ENCODE measurements at regions not wholly inside any gene's neighbourhood (a gene's known extent, or its start where the extent isn't known, plus 50 kb on each side); places are given as distances from the start of the nearest gene placed in this dataset.

- Histone ChIP-seq H3K79me2 (ENCODE audit: insufficient read depth, low read length) (no peaks in the 10 kb centered on the region), H2AFZ (ENCODE audit: low read length) (no peak overlapping the region), H3K36me3 (replicated peaks in 1 of 2; ENCODE audit: control insufficient read depth in 1 of 2, insufficient read depth in 2 of 2, low read length in 2 of 2) (no peaks in the 10 kb centered on the region), H3K4me3 (replicated peaks in 1 of 3; ENCODE audit: insufficient read depth in 1 of 3, low read depth in 2 of 3, low read length in 3 of 3) (no peak overlapping the region), H3K4me2 (ENCODE audit: low read depth, low read length) (no peak overlapping the region), H4K20me1 (ENCODE audit: insufficient read depth, low read length) (no peaks in the 10 kb centered on the region), H3K9me3 (ENCODE audit: low read length) (no peaks in the 10 kb centered on the region), H3K9ac (ENCODE audit: insufficient read depth, low read depth, low read length) (no peak overlapping the region), H3K27ac (ENCODE audit: extremely low read length, insufficient read depth, low read length) (no peak overlapping the region), H3K27me3 (ENCODE audit: control insufficient read depth in 1 of 2, insufficient read depth in 2 of 2, low read length in 2 of 2) (peaks cover 0 to 26% of the 10 kb centered on the region in 2 experiments; a peak in 2 of 5 replicates), H3K4me1 (ENCODE audit: insufficient read depth, low read length) (no peaks in the 10 kb centered on the region)
- DNase-seq (ENCODE audit: low spot score) (no peak), FAIRE-seq (no peak), ATAC-seq (no peak)
- in situ Hi-C loops (cut with HindIII; ENCODE audit: extremely low pct_ligation_motif_present, low pct_unique_long_range_greater_than_20kb) = no loop called here
- WGBS (ENCODE audit: low lambda C conversion rate) = 36% methylated on average over 5 of the region's 8 CpGs
- no TSS peak for BruUV-seq (replicated peaks)
- ChIA-PET CTCF (ENCODE audit: low intra/inter-chr PET ratio, low total read pairs) (no interaction called here), POLR2A (no interaction called here)
- intact Hi-C loops (cut with micrococcal nuclease; ENCODE audit: unreplicated experiment) = no loop called here
- TF ChIP-seq JDP2 (CRISPR knock-in tag; IDR thresholded peaks at IDR 0.05; ENCODE audit: borderline replicate concordance) (no peak), ZNF333 (CRISPR knock-in tag; IDR thresholded peaks at IDR 0.05; ENCODE audit: borderline replicate concordance) (no peak), SMARCE1 (IDR thresholded peaks at IDR 0.05; ENCODE audit: borderline replicate concordance) (no peak), ZBED4 (CRISPR knock-in tag; IDR thresholded peaks at IDR 0.05; ENCODE audit: borderline replicate concordance) (no peak), CBX1 (IDR thresholded peaks at IDR 0.05; ENCODE audit: low read depth) (no peak), TRAFD1 (CRISPR knock-in tag; IDR thresholded peaks at IDR 0.05; ENCODE audit: borderline replicate concordance) (no peak), ZNF292 (CRISPR knock-in tag; IDR thresholded peaks at IDR 0.05; ENCODE audit: borderline replicate concordance, low read depth) (no peak), ZNF850 (CRISPR knock-in tag; conservative IDR thresholded peaks at IDR 0.05) (no peak), ZBTB4 (CRISPR knock-in tag; IDR thresholded peaks at IDR 0.05; ENCODE audit: borderline replicate concordance) (no peak), ZNF280B (CRISPR knock-in tag; IDR thresholded peaks at IDR 0.05; ENCODE audit: borderline replicate concordance) (no peak)
- TF ChIP-seq, protein P1, sequence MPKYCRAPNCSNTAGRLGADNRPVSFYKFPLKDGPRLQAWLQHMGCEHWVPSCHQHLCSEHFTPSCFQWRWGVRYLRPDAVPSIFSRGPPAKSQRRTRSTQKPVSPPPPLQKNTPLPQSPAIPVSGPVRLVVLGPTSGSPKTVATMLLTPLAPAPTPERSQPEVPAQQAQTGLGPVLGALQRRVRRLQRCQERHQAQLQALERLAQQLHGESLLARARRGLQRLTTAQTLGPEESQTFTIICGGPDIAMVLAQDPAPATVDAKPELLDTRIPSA (CRISPR knock-in tag; IDR thresholded peaks at IDR 0.05; ENCODE audit: borderline replicate concordance) = no peak
Measured at GRCh38 chr1:14260480-14260879, 338.0 kb upstream of the KAZN start.
